Type B pancreatic cell (in vitro differentiated cells): ENCODE measurements at regions not wholly inside any gene's neighbourhood (a gene's known extent, or its start where the extent isn't known, plus 50 kb on each side); places are given as distances from the start of the nearest gene placed in this dataset.

ENCODE experiments used
- DNase-seq: peaks from one replicate; pipeline ENCODE4 v3.0.0; 2021; ENCODE audit warnings: mixed read lengths; ENCODE audit not compliant: unreplicated experiment; ENCODE audit errors: extremely low spot score
- H3K27ac Mint-ChIP-seq: 2 replicates; pipeline ENCODE4 v1.8.0; 2021; ENCODE audit warnings: mild to moderate bottlenecking, mixed read lengths
- H3K27me3 Mint-ChIP-seq: 2 replicates; pipeline ENCODE4 v1.8.0; 2021; ENCODE audit warnings: mixed read lengths
- H3K36me3 Mint-ChIP-seq: 2 replicates; pipeline ENCODE4 v1.8.0; 2021; ENCODE audit warnings: mixed read lengths
- H3K4me1 Mint-ChIP-seq: one replicate; pipeline ENCODE4 v1.8.0; 2021; ENCODE audit warnings: mixed read lengths; ENCODE audit not compliant: unreplicated experiment
- H3K4me3 Mint-ChIP-seq: 2 replicates; pipeline ENCODE4 v1.8.0; 2021; ENCODE audit warnings: mild to moderate bottlenecking, mixed read lengths
- H3K9me3 Mint-ChIP-seq: 2 replicates; pipeline ENCODE4 v1.8.0; 2021; ENCODE audit warnings: mixed read lengths
- TF ChIP-seq, protein P1 (sequence below): fragments of 200-600 bp; sonication (generic); conservative IDR thresholded peaks from 2 replicates; pipeline ENCODE4 v1.5.0; 2021; ENCODE audit warnings: antibody characterized with exemption, mild to moderate bottlenecking

- TF ChIP-seq, protein P1, sequence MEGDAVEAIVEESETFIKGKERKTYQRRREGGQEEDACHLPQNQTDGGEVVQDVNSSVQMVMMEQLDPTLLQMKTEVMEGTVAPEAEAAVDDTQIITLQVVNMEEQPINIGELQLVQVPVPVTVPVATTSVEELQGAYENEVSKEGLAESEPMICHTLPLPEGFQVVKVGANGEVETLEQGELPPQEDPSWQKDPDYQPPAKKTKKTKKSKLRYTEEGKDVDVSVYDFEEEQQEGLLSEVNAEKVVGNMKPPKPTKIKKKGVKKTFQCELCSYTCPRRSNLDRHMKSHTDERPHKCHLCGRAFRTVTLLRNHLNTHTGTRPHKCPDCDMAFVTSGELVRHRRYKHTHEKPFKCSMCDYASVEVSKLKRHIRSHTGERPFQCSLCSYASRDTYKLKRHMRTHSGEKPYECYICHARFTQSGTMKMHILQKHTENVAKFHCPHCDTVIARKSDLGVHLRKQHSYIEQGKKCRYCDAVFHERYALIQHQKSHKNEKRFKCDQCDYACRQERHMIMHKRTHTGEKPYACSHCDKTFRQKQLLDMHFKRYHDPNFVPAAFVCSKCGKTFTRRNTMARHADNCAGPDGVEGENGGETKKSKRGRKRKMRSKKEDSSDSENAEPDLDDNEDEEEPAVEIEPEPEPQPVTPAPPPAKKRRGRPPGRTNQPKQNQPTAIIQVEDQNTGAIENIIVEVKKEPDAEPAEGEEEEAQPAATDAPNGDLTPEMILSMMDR, result no peak
- H3K9me3 Mint-ChIP-seq, result peaks cover 7% of the 10 kb centered on the region
- H3K4me1 Mint-ChIP-seq, result peaks cover 11% of the 10 kb centered on the region
Observed at GRCh38 chr20:48002517-48002970, 217.3 kb upstream of the SULF2 start.

DNA sequence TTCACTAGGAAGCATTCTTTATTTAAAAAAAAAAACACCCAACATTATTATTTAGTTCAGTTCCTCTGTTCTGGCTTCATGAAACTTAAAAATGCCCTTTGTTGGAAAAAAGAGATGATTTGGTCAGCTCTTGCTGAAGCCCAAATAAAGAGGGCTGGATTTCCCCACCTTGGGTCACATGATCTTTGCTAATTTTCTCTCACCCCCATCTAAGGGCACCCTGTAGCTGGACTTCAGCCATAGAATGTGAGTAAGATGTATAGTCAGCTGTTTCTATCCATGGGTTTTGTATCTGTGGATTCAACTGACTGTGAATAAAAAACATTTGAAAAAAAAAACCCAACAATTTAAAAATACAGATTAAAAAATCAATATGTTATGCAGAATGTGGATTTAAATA, 213.9 kb upstream of the SULF2 start:
- H3K36me3 Mint-ChIP-seq, result no peaks in the 10 kb centered on the region
- H3K4me3 Mint-ChIP-seq, result no peak overlapping the region
- H3K4me1 Mint-ChIP-seq, result peaks cover 8% of the 10 kb centered on the region
- peaks cover 5% of the 10 kb centered on the region for H3K9me3 Mint-ChIP-seq
- peaks cover under 1% of the 10 kb centered on the region for H3K27me3 Mint-ChIP-seq
- H3K27ac Mint-ChIP-seq, result no peak overlapping the region
- no peak for DNase-seq
- TF ChIP-seq, protein P1, result no peak

More at GRCh38 chr20:48002517-48002970, 217.3 kb upstream of the SULF2 start:
- Mint-ChIP-seq H3K27me3 (peaks cover 5% of the 10 kb centered on the region), H3K27ac (no peak overlapping the region), H3K36me3 (no peaks in the 10 kb centered on the region), H3K4me3 (no peak overlapping the region)
- DNase-seq, result no peak

DNA sequence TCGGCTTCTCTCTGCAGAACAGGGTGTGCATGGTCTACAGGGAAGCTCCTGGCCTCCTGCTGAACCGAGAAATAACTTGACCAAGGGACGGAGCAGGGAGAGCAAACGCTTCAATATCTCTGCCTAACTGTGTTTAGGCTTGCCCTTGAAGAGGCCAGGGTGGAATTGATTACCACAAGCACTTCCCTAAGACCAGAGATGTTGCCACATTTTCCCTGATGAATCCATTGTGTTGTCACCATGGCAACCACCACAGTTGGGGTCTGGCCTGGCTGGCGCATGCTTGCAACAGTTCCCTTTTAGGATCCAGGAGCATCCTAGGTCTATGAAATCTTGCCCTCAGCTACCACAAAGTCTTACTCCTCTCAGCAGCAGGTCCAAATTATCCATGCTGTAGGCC, 213.5 kb upstream of the SULF2 start:
- H3K36me3 Mint-ChIP-seq, result no peaks in the 10 kb centered on the region
- no peak overlapping the region for H3K4me3 Mint-ChIP-seq
- no peak overlapping the region for H3K27ac Mint-ChIP-seq
- no peak for DNase-seq
- peaks cover 1% of the 10 kb centered on the region for H3K9me3 Mint-ChIP-seq
- TF ChIP-seq, protein P1, result no peak
- H3K4me1 Mint-ChIP-seq, result peaks cover 8% of the 10 kb centered on the region
- H3K27me3 Mint-ChIP-seq, result no peaks in the 10 kb centered on the region

- Mint-ChIP-seq H3K27ac (no peak overlapping the region), H3K36me3 (no peaks in the 10 kb centered on the region), H3K27me3 (peaks cover 3% of the 10 kb centered on the region), H3K9me3 (peaks cover 6% of the 10 kb centered on the region), H3K4me3 (no peak overlapping the region), H3K4me1 (peaks cover 30% of the 10 kb centered on the region)
- TF ChIP-seq, protein P1, result no peak
- no peak for DNase-seq
Observed at GRCh38 chr20:47995661-47996060, 210.4 kb upstream of the SULF2 start.

DNA sequence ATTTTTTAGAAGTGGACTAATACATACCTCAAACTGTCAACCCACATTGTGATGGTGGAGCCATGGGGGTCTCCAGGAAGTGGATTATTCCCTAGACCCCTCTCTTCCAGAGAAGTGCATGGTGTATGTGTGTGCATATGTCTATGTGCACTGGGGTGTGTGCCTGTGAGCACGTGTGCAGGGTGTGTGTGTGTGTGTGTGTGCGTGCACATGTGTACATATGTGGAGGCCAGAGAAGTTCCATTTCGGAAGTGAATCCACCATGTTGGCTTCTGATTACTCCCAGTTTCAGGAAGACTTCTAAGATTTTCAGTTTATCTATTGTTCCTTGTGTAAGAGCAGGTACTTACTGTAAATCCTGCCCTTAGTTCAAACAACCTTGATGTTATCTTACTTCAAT, 208.5 kb upstream of the SULF2 start:
- Mint-ChIP-seq H3K9me3 (peaks cover 10% of the 10 kb centered on the region), H3K27me3 (peaks cover 3% of the 10 kb centered on the region), H3K27ac (no peak overlapping the region), H3K4me3 (no peak overlapping the region), H3K36me3 (no peaks in the 10 kb centered on the region), H3K4me1 (peaks cover 38% of the 10 kb centered on the region)
- no peak for DNase-seq
- TF ChIP-seq, protein P1, result no peak
